Caco-2 (cell line): ENCODE measurements at regions not wholly inside any gene's neighbourhood (a gene's known extent, or its start where the extent isn't known, plus 50 kb on each side); places are given as distances from the start of the nearest gene placed in this dataset.
"Not testable (repeated sequence)": the region's sequence is repeated elsewhere in the genome, so short reads cannot be mapped to it uniquely, and the experiment has no call there.

Experiments
- BruUV-seq: library from RNA; stranded (reverse); fragments of 400-500 nt; replicated peaks from 2 replicates; lab custom pipeline; 2021; lab: Mats Ljungman, UMichigan
- CTCF ChIA-PET: fragments of 300-600 bp; sonication (Branson Sonifier 250); formaldehyde crosslinking; loops from one replicate; lab custom pipeline; 2022; ENCODE audit warnings: antibody characterized with exemption; lab: Charles Lee
- POLR2A ChIA-PET: fragments of 300-600 bp; sonication (Branson Sonifier 250); formaldehyde crosslinking; loops from one replicate; lab custom pipeline; 2022; ENCODE audit warnings: antibody characterized with exemption; lab: Charles Lee
- DNase-seq, 2 experiments: peaks; one replicate each; pipeline versions ENCODE4 v3.0.0 to v3.0.0-alpha.2; 2020 to 2022
- H3K27me3 ChIP-seq: replicated peaks from 2 replicates; pipeline ENCODE4 v1.6.0; 2011; ENCODE audit warnings: low read length; ENCODE audit not compliant: control insufficient read depth, insufficient read depth
- H3K36me3 ChIP-seq: 2 replicates; pipeline ENCODE4 v1.5.1; 2011; ENCODE audit warnings: low read length; ENCODE audit not compliant: control insufficient read depth, insufficient read depth
- H3K4me1 ChIP-seq: fragments of 250-450 bp; sonication (Bioruptor Pico); 2 replicates; pipeline ENCODE4 v1.5.1; 2020; ENCODE audit warnings: mild to moderate bottlenecking
- H3K4me3 ChIP-seq: 2 replicates; pipeline ENCODE4 v1.5.1; 2011; ENCODE audit warnings: low read depth, mild to moderate bottlenecking, control low read depth, low read length
- H3K9me3 ChIP-seq: fragments of 250-450 bp; sonication (Bioruptor Pico); 2 replicates; pipeline ENCODE4 v1.5.1; 2020; ENCODE audit warnings: mild to moderate bottlenecking, moderate library complexity
- H3K27ac Mint-ChIP-seq: one replicate; pipeline ENCODE4 v1.8.0; 2022; ENCODE audit warnings: mixed read lengths; ENCODE audit not compliant: unreplicated experiment
- H3K27me3 Mint-ChIP-seq: one replicate; pipeline ENCODE4 v1.8.0; 2022; ENCODE audit warnings: mixed read lengths; ENCODE audit not compliant: insufficient read depth, unreplicated experiment
- H3K36me3 Mint-ChIP-seq: one replicate; pipeline ENCODE4 v1.8.0; 2022; ENCODE audit warnings: mild to moderate bottlenecking, mixed read lengths; ENCODE audit not compliant: insufficient read depth, unreplicated experiment
- H3K4me1 Mint-ChIP-seq: one replicate; pipeline ENCODE4 v1.8.0; 2022; ENCODE audit warnings: low read depth, mixed read lengths; ENCODE audit not compliant: unreplicated experiment
- H3K4me3 Mint-ChIP-seq: one replicate; pipeline ENCODE4 v1.8.0; 2022; ENCODE audit warnings: mild to moderate bottlenecking, moderate library complexity, mixed read lengths; ENCODE audit not compliant: unreplicated experiment
- H3K9me3 Mint-ChIP-seq: one replicate; pipeline ENCODE4 v1.8.0; 2022; ENCODE audit warnings: mixed read lengths; ENCODE audit not compliant: unreplicated experiment
- intact Hi-C: fragments of 100-400 bp; cut with micrococcal nuclease; formaldehyde crosslinking; loops from one replicate; pipeline ENCODE4 v1.10.0; 2022; ENCODE audit not compliant: unreplicated experiment
- TF ChIP-seq, protein P1 (sequence below), 2 experiments: fragments of 200-600 bp in 1 of 2; IDR thresholded peaks; 1 replicate in 1 of 2; 2 replicates in 1 of 2; pipeline versions ENCODE4 v1.5.1 to v1.8.0; 2011 to 2022; ENCODE audit warnings: antibody characterized with exemption in 1 of 2, control low read depth in 1 of 2, inconsistent platforms in 1 of 2, low read depth in 1 of 2, low read length in 1 of 2, mild to moderate bottlenecking in 1 of 2, moderate library complexity in 1 of 2; ENCODE audit not compliant: insufficient read depth in 1 of 2, severe bottlenecking in 1 of 2, unreplicated experiment in 1 of 2

DNA sequence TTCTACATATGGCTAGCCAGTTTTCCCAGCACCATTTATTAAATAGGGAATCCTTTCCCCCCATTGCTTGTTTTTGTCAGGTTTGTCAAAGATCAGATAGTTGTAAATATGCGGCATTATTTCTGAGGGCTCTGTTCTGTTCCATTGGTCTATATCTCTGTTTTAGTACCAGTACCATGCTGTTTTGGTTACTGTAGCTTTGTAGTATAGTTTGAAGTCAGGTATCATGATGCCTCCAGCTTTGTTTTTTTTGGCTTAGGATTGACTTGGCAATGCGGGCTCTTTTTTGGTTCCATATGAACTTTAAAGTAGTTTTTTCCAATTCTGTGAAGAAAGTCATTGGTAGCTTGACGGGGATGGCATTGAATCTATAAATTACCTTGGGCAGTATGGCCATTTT is 60.0 kb upstream of the GPC3 start:
- H3K9me3 ChIP-seq, POLR2A ChIA-PET, H3K4me3 ChIP-seq, H3K36me3 Mint-ChIP-seq, H3K36me3 ChIP-seq, H3K27ac Mint-ChIP-seq, BruUV-seq, H3K4me1 ChIP-seq, H3K27me3 Mint-ChIP-seq, H3K4me1 Mint-ChIP-seq, H3K27me3 ChIP-seq, CTCF ChIA-PET, H3K9me3 Mint-ChIP-seq, H3K4me3 Mint-ChIP-seq, DNase-seq, intact Hi-C loops: not testable (repeated sequence)

DNA sequence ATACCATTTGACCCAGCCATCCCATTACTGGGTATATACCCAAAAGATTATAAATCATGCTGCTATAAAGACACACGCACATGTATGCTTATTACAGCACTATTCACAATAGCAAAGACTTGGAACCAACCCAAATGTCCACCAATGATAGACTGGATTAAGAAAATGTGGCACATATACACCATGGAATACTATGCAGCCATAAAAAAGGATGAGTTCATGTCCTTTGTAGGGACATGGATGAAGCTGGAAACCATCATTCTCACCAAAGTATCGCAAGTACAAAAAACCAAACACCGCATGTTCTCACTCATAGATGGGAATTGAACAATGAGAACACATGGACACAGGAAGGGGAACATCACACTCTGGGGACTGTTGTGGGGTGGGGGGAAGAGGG is 81.7 kb upstream of the GPC3 start:
- H3K4me3 Mint-ChIP-seq, CTCF ChIA-PET, POLR2A ChIA-PET, BruUV-seq, H3K36me3 Mint-ChIP-seq, H3K9me3 ChIP-seq, H3K27me3 Mint-ChIP-seq, H3K4me1 Mint-ChIP-seq, H3K4me1 ChIP-seq, H3K4me3 ChIP-seq, H3K36me3 ChIP-seq, H3K27ac Mint-ChIP-seq, H3K27me3 ChIP-seq, DNase-seq, intact Hi-C loops, H3K9me3 Mint-ChIP-seq: not testable (repeated sequence)

DNA sequence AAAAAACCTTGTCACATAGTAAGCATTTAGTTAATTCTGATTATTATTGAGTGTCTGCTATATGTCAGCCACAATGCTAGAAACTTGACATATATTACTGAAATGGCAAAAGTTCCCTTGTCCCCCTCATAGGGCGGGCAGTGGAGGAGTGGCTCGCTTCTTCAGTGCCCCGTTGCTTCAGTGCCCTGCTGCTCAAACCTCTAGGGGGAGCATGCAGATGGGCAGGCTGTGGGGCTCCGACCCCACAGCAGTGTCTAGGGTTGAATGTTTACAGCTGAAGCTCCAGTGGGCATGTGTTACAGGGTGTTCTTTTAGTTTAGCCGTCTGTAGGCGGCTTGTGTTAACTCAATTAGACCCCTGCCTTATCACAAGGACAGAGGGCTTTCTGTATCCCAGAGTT is 86.5 kb upstream of the GPC3 start:
- H3K27me3 Mint-ChIP-seq, H3K4me3 Mint-ChIP-seq, H3K4me1 Mint-ChIP-seq, intact Hi-C loops, POLR2A ChIA-PET, H3K9me3 ChIP-seq, H3K4me1 ChIP-seq, H3K9me3 Mint-ChIP-seq, H3K36me3 Mint-ChIP-seq, CTCF ChIA-PET, H3K27ac Mint-ChIP-seq, H3K4me3 ChIP-seq, H3K36me3 ChIP-seq, DNase-seq, H3K27me3 ChIP-seq, BruUV-seq: not testable (repeated sequence)
- TF ChIP-seq, protein P1, sequence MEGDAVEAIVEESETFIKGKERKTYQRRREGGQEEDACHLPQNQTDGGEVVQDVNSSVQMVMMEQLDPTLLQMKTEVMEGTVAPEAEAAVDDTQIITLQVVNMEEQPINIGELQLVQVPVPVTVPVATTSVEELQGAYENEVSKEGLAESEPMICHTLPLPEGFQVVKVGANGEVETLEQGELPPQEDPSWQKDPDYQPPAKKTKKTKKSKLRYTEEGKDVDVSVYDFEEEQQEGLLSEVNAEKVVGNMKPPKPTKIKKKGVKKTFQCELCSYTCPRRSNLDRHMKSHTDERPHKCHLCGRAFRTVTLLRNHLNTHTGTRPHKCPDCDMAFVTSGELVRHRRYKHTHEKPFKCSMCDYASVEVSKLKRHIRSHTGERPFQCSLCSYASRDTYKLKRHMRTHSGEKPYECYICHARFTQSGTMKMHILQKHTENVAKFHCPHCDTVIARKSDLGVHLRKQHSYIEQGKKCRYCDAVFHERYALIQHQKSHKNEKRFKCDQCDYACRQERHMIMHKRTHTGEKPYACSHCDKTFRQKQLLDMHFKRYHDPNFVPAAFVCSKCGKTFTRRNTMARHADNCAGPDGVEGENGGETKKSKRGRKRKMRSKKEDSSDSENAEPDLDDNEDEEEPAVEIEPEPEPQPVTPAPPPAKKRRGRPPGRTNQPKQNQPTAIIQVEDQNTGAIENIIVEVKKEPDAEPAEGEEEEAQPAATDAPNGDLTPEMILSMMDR (IDR thresholded peaks at IDR 0.05; ENCODE audit: insufficient read depth in 1 of 2, low read depth in 1 of 2, low read length in 1 of 2, severe bottlenecking in 1 of 2, unreplicated experiment in 1 of 2) = peak in 1 of 2 experiments; percentile 19

DNA sequence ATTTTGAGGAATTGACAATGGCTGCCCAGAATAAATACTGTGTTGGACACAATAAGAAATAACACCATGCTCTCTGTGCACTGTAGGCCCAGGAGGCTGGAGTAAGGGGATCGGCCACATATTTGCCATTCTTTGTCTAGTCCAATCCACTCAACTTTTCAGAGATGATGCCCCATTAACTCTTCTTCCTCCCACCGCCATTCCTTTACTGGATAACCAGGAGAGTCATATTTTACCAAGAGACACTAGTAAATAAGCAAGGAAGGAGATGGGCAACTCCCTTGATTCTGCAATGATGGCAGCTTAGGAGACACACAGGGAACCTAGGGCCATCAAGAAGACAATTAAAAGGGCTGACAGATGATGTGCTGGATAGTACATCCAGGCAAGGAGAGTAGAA is 87.9 kb upstream of the GPC3 start:
- TF ChIP-seq, protein P1 (IDR thresholded peaks at IDR 0.05; ENCODE audit: insufficient read depth in 1 of 2, low read depth in 1 of 2, low read length in 1 of 2, severe bottlenecking in 1 of 2, unreplicated experiment in 1 of 2) = no peak
- H3K9me3 Mint-ChIP-seq = no peaks in the 10 kb centered on the region
- no TSS peak for BruUV-seq
- Histone ChIP-seq H3K4me3 (no peak overlapping the region), H3K27me3 (no peaks in the 10 kb centered on the region), H3K4me1 (no peaks in the 10 kb centered on the region), H3K36me3 (no peaks in the 10 kb centered on the region), H3K9me3 (no peaks in the 10 kb centered on the region)
- intact Hi-C loops = no loop called here
- no peaks in the 10 kb centered on the region for H3K36me3 Mint-ChIP-seq
- ChIA-PET CTCF (no interaction called here), POLR2A (no interaction called here)
- no peak for DNase-seq
- no peak overlapping the region for H3K27ac Mint-ChIP-seq
- H3K4me3 Mint-ChIP-seq = no peak overlapping the region
- H3K4me1 Mint-ChIP-seq = no peaks in the 10 kb centered on the region
- H3K27me3 Mint-ChIP-seq = no peaks in the 10 kb centered on the region
